ENCODE measurements at regions not wholly inside any gene's neighbourhood (a gene's known extent, or its start where the extent isn't known, plus 50 kb on each side); places are given as distances from the start of the nearest gene placed in this dataset.

- no peak for DNase-seq
These were observed 343.6 kb downstream of the SPATA31D1 start for GRCh38 chr9:82332018-82332773.

GRCh38 chr9:82332774-82333152 is 344.2 kb downstream of the SPATA31D1 start:
- DNase-seq = no peak

- no peak for DNase-seq
These were observed 345.1 kb downstream of the SPATA31D1 start for GRCh38 chr9:82333671-82334070.

- DNase-seq = no peak
These were observed 345.7 kb downstream of the SPATA31D1 start for GRCh38 chr9:82334286-82334685.

GRCh38 chr9:82337351-82337750 is 348.8 kb downstream of the SPATA31D1 start:
- no peak for DNase-seq

GRCh38 chr9:82342046-82342445 is 353.5 kb downstream of the SPATA31D1 start:
- no peak for DNase-seq

GRCh38 chr9:82346040-82346439 is 357.5 kb downstream of the SPATA31D1 start:
- DNase-seq = no peak

- DNase-seq = no peak
These were observed 365.2 kb downstream of the SPATA31D1 start for GRCh38 chr9:82353631-82354278.

GRCh38 chr9:82354279-82354659 is 365.7 kb downstream of the SPATA31D1 start:
- DNase-seq = peak in 1 of 2 donors; percentile 0

- DNase-seq = no peak
These were observed 367.6 kb downstream of the SPATA31D1 start for GRCh38 chr9:82356131-82356530.

GRCh38 chr9:82356871-82357270 is 368.3 kb downstream of the SPATA31D1 start:
- DNase-seq = no peak

GRCh38 chr9:82363198-82363597 is 374.6 kb downstream of the SPATA31D1 start:
- DNase-seq = no peak

- no peak for DNase-seq
These were observed 375.1 kb downstream of the SPATA31D1 start for GRCh38 chr9:82363682-82364081.

GRCh38 chr9:82367016-82367415 is 378.4 kb downstream of the SPATA31D1 start:
- no peak for DNase-seq

GRCh38 chr9:82367929-82368328 is 379.4 kb downstream of the SPATA31D1 start:
- no peak for DNase-seq

- no peak for DNase-seq
These were observed 380.8 kb downstream of the SPATA31D1 start for GRCh38 chr9:82369251-82369945.

- DNase-seq = no peak
These were observed 386.5 kb downstream of the SPATA31D1 start for GRCh38 chr9:82375041-82375440.

GRCh38 chr9:82376677-82377232 is 388.2 kb downstream of the SPATA31D1 start:
- no peak for DNase-seq

- DNase-seq = no peak
These were observed 394.5 kb downstream of the SPATA31D1 start for GRCh38 chr9:82382887-82383616.

- DNase-seq = no peak
These were observed 397.1 kb downstream of the SPATA31D1 start for GRCh38 chr9:82385633-82386032.

- DNase-seq = no peak
These were observed 409.0 kb downstream of the SPATA31D1 start for GRCh38 chr9:82397534-82397933.

- DNase-seq = no peak
These were observed 415.8 kb downstream of the SPATA31D1 start for GRCh38 chr9:82404196-82404870.

All from inflammatory macrophage treated with lipopolysaccharide for 1 hour (primary cell).